ENCODE measurements at regions not wholly inside any gene's neighbourhood (a gene's known extent, or its start where the extent isn't known, plus 50 kb on each side); places are given as distances from the start of the nearest gene placed in this dataset.

- TF ChIP-seq USF2 (IDR thresholded peaks at IDR 0.05) (no peak), CTCF (IDR thresholded peaks at IDR 0.05) (no peak), POLR2A (IDR thresholded peaks at IDR 0.05; ENCODE audit: low read length) (no peak), GATA3 (IDR thresholded peaks at IDR 0.05; ENCODE audit: borderline replicate concordance) (no peak), REST (IDR thresholded peaks at IDR 0.05) (no peak), RARB (CRISPR knock-in tag; IDR thresholded peaks at IDR 0.05) (no peak), KDM1A (IDR thresholded peaks at IDR 0.05; ENCODE audit: low read depth) (no peak), EHMT2 (IDR thresholded peaks at IDR 0.05; ENCODE audit: low read depth) (no peak)
Measured at GRCh38 chr2:51781691-51782090, 749.8 kb upstream of the NRXN1 start.

Measured in A549 (cell line).